HG02798 (cell line): ENCODE measurements at regions not wholly inside any gene's neighbourhood (a gene's known extent, or its start where the extent isn't known, plus 50 kb on each side); places are given as distances from the start of the nearest gene placed in this dataset.
A peak's percentile ranks its signal among the peaks of the same experiment; 100 is the strongest.

ENCODE experiments used
- ATAC-seq: cut with Tn5 transposase; IDR thresholded peaks from one replicate; pipeline ENCODE4 v1.9.1; 2021; ENCODE audit warnings: mild to moderate bottlenecking; ENCODE audit not compliant: unreplicated experiment, poor library complexity

- no peak for ATAC-seq
Observed at GRCh38 chr14:61140872-61141271, 140.3 kb downstream of the TMEM30B start.

DNA sequence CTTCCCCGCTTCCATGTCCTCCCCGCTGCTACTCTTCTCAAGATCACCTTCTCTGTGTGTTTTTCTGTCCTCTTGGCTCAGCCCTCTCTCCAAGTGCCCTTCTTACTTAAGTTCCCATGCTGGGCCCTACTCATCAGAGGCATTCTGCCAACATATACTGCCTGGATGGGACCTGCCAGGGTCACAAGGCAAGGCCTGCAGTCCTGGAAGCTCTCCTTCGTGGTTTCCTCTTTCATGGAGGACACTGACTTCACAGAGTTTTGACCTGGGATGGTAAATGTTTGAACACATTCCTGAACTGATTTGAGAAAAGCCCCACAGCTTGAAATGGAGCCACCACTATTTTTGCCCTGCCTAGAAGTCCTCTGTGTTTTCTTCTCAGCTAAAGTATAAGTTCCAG, 140.9 kb downstream of the TMEM30B start:
- no peak for ATAC-seq

GRCh38 chr14:61139006-61139599, 142.0 kb downstream of the TMEM30B start:
- no peak for ATAC-seq

DNA sequence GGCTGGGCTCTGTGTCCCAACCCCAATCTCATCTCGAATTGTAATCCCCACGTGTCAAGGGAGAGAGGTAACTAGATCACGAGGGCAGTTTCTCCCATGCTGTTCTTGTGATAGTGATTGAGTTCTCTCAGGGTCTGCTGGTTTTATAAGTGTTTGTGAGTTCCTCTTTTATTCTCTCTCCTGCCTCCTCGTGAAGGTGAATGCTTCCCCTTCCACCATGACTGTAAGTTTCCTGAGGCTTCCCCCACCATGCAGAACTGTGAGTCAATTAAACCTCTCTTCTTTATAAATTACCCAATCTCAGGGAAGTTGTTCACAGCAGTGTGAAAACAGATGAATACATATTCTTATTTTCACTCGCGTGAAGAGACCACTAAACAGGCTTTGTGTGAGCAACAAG, 148.2 kb downstream of the TMEM30B start:
- ATAC-seq = no peak

- ATAC-seq = no peak
Observed at GRCh38 chr14:61132336-61132735, 148.8 kb downstream of the TMEM30B start.

DNA sequence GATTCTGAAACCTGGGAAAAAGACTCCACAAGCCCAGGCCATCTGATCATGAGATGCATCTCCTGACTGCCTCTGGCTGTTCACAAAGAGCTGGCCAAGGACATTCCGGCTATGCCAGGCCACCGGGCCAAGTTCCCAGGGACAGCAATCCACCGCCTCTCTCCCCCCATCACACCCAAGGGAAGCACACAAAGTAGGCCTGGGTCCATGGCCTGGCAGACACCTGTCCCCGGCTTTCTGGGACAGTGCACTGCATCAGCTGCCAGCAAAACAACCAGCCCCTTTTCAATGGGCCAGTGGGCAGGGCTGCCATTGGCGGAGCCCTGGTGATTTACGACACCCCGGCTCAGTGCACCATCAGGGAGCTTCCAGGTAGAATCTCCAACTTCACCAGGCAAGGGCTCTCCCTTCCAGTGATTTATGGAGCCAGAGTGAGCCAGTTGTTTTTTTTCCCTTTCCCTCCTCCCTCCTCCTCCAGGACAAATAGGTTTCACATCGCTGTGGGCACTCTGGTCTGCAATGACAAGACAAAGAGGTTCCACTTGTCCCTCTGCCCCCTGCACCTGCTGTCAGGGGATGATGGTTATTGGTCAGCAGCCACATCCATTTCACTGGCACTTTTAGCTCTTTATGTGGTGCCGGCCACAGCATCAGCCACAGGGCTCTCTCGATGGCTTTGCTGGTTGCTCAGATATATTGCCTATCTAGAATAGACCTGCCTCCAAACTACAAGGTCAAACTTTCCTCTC, 149.6 kb downstream of the SLC38A6 start:
- no peak for ATAC-seq

- ATAC-seq = no peak
Observed at GRCh38 chr14:61129168-61129745, 148.2 kb downstream of the SLC38A6 start.

DNA sequence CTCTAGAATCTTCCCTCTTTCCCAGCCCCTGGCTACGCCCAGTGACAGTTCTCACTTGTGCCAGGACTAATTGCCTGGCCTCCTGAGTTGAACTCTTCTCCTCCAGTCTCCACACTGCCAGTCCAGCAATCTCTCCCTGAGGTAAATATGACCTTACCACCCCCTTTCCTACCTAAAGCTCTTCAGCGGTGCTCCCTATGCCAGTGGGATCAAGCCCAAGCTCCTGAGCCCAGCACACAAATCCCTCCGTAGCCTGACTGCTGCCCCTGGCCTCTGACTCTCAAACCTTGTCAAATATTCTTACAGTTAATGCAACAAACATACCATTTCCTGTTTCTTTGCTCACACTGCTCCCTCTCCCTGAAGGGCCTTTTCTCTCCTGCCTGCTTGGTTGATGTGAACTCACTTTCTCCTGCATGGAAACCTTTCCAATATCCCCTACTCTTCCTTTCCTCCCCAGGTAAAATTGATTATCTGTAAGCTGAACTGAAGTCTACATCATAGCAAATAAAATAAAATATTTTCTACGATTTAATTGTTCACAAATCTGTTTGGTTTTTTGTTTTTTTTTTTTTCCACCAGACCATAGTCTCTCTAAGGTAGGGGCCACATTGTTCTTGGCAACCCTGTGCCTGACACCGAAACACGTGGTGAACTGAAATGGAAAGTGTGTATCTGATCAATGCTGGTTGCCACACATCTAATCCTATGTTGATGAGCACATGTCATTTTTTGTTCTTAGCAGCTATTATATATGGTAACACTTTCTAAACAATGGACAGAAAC, 147.5 kb downstream of the SLC38A6 start:
- ATAC-seq = no peak

DNA sequence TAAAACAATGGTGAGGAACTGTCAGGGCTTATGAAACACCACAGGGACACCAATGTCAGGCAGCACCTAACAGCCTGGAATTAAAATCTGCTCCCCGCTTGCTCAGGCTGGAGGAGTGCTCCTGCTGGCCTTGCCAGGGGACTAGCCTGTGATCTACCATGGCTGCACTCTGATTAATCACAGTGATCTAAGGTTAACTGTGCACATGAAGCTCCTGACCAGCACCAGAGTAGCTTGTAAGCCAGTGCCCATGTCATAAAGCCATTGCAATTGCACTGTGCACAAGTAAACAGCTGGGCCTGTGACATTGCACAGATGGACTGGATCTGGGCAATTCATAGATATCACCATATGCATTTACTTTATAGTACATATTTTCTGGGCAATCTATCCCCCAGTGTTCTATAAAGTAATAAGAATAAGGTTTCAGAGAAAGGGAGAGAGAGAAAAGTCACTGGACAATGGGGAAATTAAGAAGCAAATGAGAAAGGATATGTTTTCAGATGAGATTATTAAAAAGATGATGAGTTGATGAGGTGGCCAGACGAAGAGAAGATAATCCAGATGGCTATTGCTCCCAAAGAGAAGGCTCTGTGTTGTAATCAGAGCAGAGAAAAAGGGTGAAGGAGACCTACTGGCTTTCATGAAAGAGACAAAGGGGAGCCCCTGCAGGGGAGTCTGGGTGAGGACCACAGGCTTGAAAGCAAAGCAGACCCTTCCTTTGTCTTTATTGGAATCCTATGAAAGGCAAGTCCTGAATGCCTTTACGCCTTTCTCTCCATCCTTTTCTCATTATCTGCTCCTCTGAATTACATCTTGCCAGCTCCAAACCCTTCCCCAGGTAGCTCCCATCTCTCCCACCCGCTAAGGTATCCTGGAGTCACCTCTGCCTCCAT, 145.8 kb downstream of the SLC38A6 start:
- ATAC-seq = no peak

DNA sequence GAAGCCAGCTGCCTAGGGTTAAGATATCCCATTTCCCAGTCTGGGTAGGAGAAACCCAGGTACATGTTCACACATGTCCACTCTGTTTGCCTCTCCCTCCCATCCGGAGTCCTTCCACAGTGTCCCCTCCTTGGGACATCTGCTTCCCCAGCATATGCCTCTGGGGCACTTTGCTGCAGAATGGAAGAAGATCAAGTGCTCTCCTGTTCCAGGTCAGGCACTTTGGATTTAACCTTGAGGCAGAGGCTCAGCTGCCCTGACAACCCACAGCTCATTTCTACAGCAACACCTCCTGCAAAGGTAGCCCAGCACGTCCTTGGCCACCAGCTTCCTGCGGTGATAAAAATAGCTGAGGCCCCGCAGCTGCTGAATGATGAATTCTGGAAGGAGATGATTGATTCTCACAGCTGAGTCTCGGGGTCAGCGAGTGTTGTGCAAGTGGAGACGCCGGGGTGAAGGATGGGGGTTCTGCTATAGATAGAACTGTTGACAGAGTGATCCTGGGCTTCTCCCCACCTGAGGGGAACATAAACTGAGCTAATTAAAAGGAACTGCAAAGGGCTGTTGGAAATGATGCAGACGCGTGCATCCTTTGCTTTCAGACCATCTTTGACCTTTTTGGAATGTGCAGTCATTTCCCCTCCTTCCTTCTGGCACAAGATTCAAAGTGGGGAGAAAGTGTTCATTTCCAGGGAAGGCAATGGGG, 145.0 kb downstream of the SLC38A6 start:
- no peak for ATAC-seq

- no peak for ATAC-seq
Observed at GRCh38 chr14:61125041-61125866, 144.2 kb downstream of the SLC38A6 start.

DNA sequence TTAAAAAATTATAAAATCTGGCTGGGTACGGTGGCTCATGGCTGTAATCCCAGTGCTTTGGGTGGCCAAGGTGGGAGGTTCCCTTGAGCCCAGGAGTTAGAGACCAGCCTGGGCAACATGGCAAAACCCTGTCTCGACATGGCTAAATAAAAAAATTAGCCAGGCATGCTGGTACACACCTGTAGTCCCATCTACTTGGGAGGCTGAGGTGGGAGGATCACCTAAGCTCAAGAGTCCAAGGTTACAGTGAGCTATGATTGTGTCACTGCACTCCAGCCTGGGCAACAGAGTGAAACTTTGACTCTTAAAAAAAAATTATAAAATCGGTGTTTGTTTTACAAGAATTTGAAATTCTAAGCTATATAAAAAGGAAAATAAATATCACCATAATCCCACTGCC, 141.8 kb downstream of the SLC38A6 start:
- no peak for ATAC-seq

DNA sequence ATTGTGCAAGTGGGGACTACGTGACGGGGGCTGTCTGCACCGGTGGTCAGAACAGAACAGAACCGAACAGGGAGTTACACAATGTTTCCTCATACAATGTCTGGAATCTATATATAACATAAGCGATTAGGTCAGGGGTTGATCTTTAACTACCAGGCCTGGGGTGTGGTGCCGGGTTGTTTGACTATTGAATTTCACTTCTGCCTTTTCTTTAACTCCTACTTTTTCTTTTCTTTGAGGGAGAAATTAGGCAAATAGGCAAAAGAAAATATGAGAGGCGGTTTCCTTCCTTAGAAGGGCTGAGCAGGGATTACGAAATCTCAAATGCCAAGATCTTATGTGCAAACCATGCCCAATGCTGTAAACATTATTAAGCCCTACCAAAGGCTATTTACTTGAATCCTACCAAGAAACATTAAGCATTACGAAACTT, 140.3 kb downstream of the SLC38A6 start:
- peak; percentile 54 for ATAC-seq

GRCh38 chr14:61120576-61120975, 139.5 kb downstream of the SLC38A6 start:
- ATAC-seq = no peak

DNA sequence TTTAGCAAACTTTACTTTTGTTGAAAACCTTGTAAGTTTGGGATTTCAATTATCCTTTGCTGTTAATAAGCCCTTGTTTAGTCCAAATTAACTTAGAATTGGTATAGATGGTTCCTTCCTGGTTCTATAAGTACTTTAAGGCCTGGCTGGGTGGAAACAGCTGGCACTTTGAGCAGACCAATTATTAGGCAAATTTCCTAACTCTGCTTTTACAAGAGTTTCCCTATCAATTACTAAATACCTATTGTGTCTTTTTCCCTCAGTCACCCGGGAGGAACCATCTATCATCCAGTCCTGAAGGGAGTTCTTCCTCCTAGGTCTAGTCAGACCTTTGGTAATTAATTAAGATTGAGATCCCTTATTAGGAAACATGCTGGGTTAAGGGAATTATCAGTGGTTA, 138.0 kb downstream of the SLC38A6 start:
- ATAC-seq = no peak

- no peak for ATAC-seq
Observed at GRCh38 chr14:61116369-61116768, 135.3 kb downstream of the SLC38A6 start.

DNA sequence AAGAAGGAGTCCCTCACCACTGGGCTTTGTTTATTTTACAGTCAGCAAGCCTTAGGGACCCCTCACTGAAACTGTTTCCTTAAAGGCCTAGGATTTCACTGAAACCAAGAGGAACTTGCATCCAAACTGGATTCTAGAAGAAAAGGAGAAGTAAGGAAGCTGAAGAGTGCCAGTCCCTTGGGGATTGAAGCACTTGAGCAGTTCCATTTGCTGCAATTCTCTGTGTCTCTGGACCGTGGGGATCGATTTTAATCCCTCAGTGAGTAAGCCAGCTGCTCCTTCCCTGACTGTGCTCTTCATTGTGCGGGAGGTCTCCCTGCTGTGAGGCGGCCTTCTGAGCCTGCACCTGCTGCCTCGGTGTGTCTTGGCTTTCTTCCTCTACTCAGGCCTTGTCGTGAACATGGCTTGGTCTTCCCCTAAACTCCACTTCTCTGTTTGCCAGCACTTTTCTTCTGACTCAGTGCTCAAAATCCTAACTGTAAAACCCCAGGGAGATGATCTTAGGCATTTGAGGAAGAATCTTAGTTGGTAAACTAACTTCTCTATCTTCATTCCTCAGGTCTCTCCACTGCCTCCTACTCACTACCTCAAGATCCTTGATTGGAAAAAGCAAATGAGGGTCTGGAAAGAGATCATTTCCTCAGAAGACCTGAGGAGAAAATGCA, 132.6 kb downstream of the SLC38A6 start:
- ATAC-seq = no peak

- ATAC-seq = no peak
Observed at GRCh38 chr14:61112506-61112905, 131.5 kb downstream of the SLC38A6 start.
